Endothelial cell of umbilical vein (primary cell): ENCODE measurements at regions not wholly inside any gene's neighbourhood (a gene's known extent, or its start where the extent isn't known, plus 50 kb on each side); places are given as distances from the start of the nearest gene placed in this dataset.

Source experiments
- BruUV-seq: library from RNA; stranded (reverse); fragments of 400-500 nt; replicated peaks from 2 replicates; lab custom pipeline; 2021; lab: Mats Ljungman, UMichigan
- CTCF ChIA-PET: fragments of 300-600, 350-600 bp; sonication (Branson Sonifier 250); formaldehyde crosslinking; loops from one replicate; lab custom pipeline; 2021; ENCODE audit warnings: antibody characterized with exemption, inconsistent platforms; lab: Charles Lee
- POLR2A ChIA-PET: fragments of 300-600, 350-600 bp; sonication (Branson Sonifier 250); formaldehyde crosslinking; loops from one replicate; lab custom pipeline; 2021; ENCODE audit warnings: antibody characterized with exemption, inconsistent platforms; lab: Charles Lee
- DNase-seq: peaks from one replicate; pipeline ENCODE4 v3.0.0-alpha.2; 2011; ENCODE audit warnings: low read depth, low spot score
- FAIRE-seq: peaks from 2 replicates; lab custom pipeline; 2011; peaks lifted over from hg19 to GRCh38; lab: Jason Lieb, UNC
- H2AFZ ChIP-seq: 2 replicates; pipeline ENCODE4 v1.6.0; 2012; ENCODE audit warnings: low read depth, low read length, control low read depth, inconsistent platforms
- H3K27ac ChIP-seq: 2 replicates; pipeline ENCODE4 v1.5.1; 2011; ENCODE audit warnings: low read depth, mild to moderate bottlenecking, control low read depth, low read length, moderate library complexity; ENCODE audit not compliant: insufficient read depth
- H3K27me3 ChIP-seq, 2 experiments: 2 replicates each; pipeline versions ENCODE4 v1.6.0 to v1.6.1; 2011; ENCODE audit warnings: low read length in 2 of 2, mixed read lengths in 1 of 2; ENCODE audit not compliant: control insufficient read depth in 2 of 2, insufficient read depth in 2 of 2
- H3K36me3 ChIP-seq, 2 experiments: 2 replicates in 1 of 2; 3 replicates in 1 of 2; pipeline ENCODE4 v1.5.1; 2011; ENCODE audit warnings: low read length in 2 of 2, mild to moderate bottlenecking in 1 of 2, moderate library complexity in 1 of 2; ENCODE audit not compliant: control insufficient read depth in 2 of 2, insufficient read depth in 2 of 2; ENCODE audit errors: extremely low read depth in 1 of 2
- H3K4me1 ChIP-seq: 3 replicates; pipeline ENCODE4 v1.5.1; 2011; ENCODE audit warnings: mild to moderate bottlenecking, low read length; ENCODE audit not compliant: control insufficient read depth, insufficient read depth; ENCODE audit errors: extremely low read depth
- H3K4me2 ChIP-seq: 2 replicates; pipeline ENCODE4 v1.6.1; 2011; ENCODE audit warnings: low read length, control low read depth, mixed read lengths; ENCODE audit not compliant: insufficient read depth
- H3K4me3 ChIP-seq, 3 experiments: fragments of 200-600 bp in 1 of 3; sonication (generic), shearing (Covaris generic) in 1 of 3; replicated peaks in 1 of 3; 2 replicates each; pipeline ENCODE4 v1.5.1; 2011 to 2016; ENCODE audit warnings: control low read depth in 3 of 3, low read length in 3 of 3, mild to moderate bottlenecking in 2 of 3, inconsistent platforms in 1 of 3, low read depth in 1 of 3, moderate library complexity in 1 of 3; ENCODE audit not compliant: insufficient read depth in 1 of 3
- H3K79me2 ChIP-seq: 2 replicates; pipeline ENCODE4 v1.6.0; 2012; ENCODE audit warnings: low read length, inconsistent platforms; ENCODE audit not compliant: control insufficient read depth, insufficient read depth
- H3K9ac ChIP-seq: replicated peaks from 2 replicates; pipeline ENCODE3; 2011; ENCODE audit warnings: low read length, control low read depth; ENCODE audit not compliant: insufficient read depth; ENCODE audit errors: extremely low read depth
- H3K9me1 ChIP-seq: replicated peaks from 3 replicates; pipeline ENCODE4 v1.6.0; 2011; ENCODE audit warnings: mild to moderate bottlenecking, low read length; ENCODE audit not compliant: control insufficient read depth, insufficient read depth; ENCODE audit errors: extremely low read depth
- H3K9me3 ChIP-seq: replicated peaks from 2 replicates; pipeline ENCODE4 v1.5.1; 2012; ENCODE audit warnings: low read length, inconsistent platforms; ENCODE audit not compliant: control insufficient read depth, insufficient read depth
- H4K20me1 ChIP-seq: replicated peaks from 2 replicates; pipeline ENCODE3; 2011; ENCODE audit warnings: mild to moderate bottlenecking, low read length; ENCODE audit not compliant: control insufficient read depth, insufficient read depth; ENCODE audit errors: extremely low read depth
- EZH2 ChIP-seq: IDR thresholded peaks from 2 replicates; pipeline ENCODE4 v1.6.1; 2012; ENCODE audit warnings: borderline replicate concordance, low read depth, mild to moderate bottlenecking, moderate library complexity, low read length, inconsistent platforms; ENCODE audit not compliant: severe bottlenecking
- FOS ChIP-seq: IDR thresholded peaks from 2 replicates; pipeline ENCODE4 v1.6.1; 2011; ENCODE audit warnings: mild to moderate bottlenecking, low read length, moderate library complexity, borderline replicate concordance; ENCODE audit not compliant: insufficient read depth
- GATA2 ChIP-seq: IDR thresholded peaks from 2 replicates; pipeline ENCODE4 v1.7.0; 2011; ENCODE audit warnings: low read depth, mild to moderate bottlenecking, moderate library complexity, mixed read lengths, low read length; ENCODE audit not compliant: insufficient read length, insufficient read depth
- JUN ChIP-seq: IDR thresholded peaks from 2 replicates; pipeline ENCODE4 v1.6.1; 2011; ENCODE audit warnings: borderline replicate concordance, low read depth; ENCODE audit not compliant: insufficient read length, insufficient read depth
- MYC ChIP-seq: IDR thresholded peaks from one replicate; pipeline ENCODE4 v1.6.1; 2011; ENCODE audit warnings: mild to moderate bottlenecking, low read depth, low read length
- POLR2A ChIP-seq: IDR thresholded peaks from 2 replicates; pipeline ENCODE4 v1.6.1; 2012; ENCODE audit warnings: low read depth, mild to moderate bottlenecking, control low read depth, low read length
- POLR2AphosphoS5 ChIP-seq: IDR thresholded peaks from 2 replicates; pipeline ENCODE4 v1.6.1; 2012; ENCODE audit warnings: low read depth, mild to moderate bottlenecking, control low read depth, low read length, moderate library complexity; ENCODE audit not compliant: insufficient read depth
- dilution Hi-C: fragments of 300-500 bp; cut with MboI; formaldehyde crosslinking; loops from one replicate; pipeline ENCODE4 v1.15.0; 2019; ENCODE audit warnings: low sequenced_read_pairs; ENCODE audit not compliant: extremely low pct_ligation_motif_present
- intact Hi-C: fragments of 100-400 bp; cut with micrococcal nuclease; formaldehyde crosslinking; loops from one replicate; pipeline ENCODE4 v1.10.0; 2022
- TF ChIP-seq, protein P1 (sequence below): IDR thresholded peaks from 2 replicates; pipeline ENCODE4 v1.6.1; 2011; ENCODE audit not compliant: insufficient read depth, insufficient read length
- TF ChIP-seq, protein P2 (sequence below), 2 donors: IDR thresholded peaks; 1 replicate in 1 of 2; 2 replicates in 1 of 2; pipeline ENCODE4 v1.5.1; 2011; ENCODE audit warnings: low read length in 2 of 2, mild to moderate bottlenecking in 2 of 2, moderate library complexity in 2 of 2, control low read depth in 1 of 2, inconsistent platforms in 1 of 2, low read depth in 1 of 2; ENCODE audit not compliant: insufficient read depth in 1 of 2; ENCODE audit errors: extremely low read depth in 1 of 2

DNA sequence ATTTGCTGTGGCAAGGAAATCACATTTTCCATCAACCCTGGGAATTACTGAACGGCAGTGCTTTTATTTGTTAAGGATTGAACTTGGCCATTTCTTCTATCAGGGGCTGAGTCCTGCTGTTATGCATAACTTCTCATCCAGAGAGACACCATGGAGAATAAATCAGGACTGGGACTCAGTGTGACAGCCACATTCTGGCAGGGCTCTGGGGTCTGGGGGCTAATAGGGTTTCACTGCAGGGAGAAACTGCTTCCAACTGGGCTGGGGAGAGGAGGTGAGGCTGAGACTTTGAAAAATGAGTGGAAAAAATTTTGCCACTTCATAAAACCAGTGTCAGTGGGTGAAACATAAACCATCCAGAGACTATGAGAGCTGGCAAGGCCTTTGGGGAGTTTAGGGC lies 95.7 kb upstream of the ALDH1B1 start:
- Histone ChIP-seq H2AFZ (no peak overlapping the region), H3K9me1 (no peaks in the 10 kb centered on the region), H3K9me3 (no peaks in the 10 kb centered on the region), H3K4me2 (no peak overlapping the region), H3K27me3 (peaks cover 5 to 45% of the 10 kb centered on the region in 2 experiments), H4K20me1 (no peaks in the 10 kb centered on the region), H3K27ac (no peak overlapping the region), H3K4me3 (no peak overlapping the region), H3K79me2 (no peaks in the 10 kb centered on the region), H3K4me1 (no peaks in the 10 kb centered on the region), H3K36me3 (no peaks in the 10 kb centered on the region), H3K9ac (no peak overlapping the region)
- TF ChIP-seq, protein P1, sequence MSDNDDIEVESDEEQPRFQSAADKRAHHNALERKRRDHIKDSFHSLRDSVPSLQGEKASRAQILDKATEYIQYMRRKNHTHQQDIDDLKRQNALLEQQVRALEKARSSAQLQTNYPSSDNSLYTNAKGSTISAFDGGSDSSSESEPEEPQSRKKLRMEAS = no peak
- TF ChIP-seq, protein P2, sequence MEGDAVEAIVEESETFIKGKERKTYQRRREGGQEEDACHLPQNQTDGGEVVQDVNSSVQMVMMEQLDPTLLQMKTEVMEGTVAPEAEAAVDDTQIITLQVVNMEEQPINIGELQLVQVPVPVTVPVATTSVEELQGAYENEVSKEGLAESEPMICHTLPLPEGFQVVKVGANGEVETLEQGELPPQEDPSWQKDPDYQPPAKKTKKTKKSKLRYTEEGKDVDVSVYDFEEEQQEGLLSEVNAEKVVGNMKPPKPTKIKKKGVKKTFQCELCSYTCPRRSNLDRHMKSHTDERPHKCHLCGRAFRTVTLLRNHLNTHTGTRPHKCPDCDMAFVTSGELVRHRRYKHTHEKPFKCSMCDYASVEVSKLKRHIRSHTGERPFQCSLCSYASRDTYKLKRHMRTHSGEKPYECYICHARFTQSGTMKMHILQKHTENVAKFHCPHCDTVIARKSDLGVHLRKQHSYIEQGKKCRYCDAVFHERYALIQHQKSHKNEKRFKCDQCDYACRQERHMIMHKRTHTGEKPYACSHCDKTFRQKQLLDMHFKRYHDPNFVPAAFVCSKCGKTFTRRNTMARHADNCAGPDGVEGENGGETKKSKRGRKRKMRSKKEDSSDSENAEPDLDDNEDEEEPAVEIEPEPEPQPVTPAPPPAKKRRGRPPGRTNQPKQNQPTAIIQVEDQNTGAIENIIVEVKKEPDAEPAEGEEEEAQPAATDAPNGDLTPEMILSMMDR (IDR thresholded peaks at IDR 0.05; ENCODE audit: extremely low read depth in 1 of 2, insufficient read depth in 1 of 2, low read depth in 1 of 2, low read length in 2 of 2) = no peak
- TF ChIP-seq GATA2 (no peak), JUN (no peak), FOS (no peak), POLR2A (no peak), EZH2 (no peak), MYC (no peak), POLR2AphosphoS5 (no peak)
- POLR2A ChIA-PET = no interaction called here
- intact Hi-C loops (no loop called here), dilution Hi-C loops (no loop called here)
- FAIRE-seq = no peak
- BruUV-seq = no TSS peak
- CTCF ChIA-PET = no interaction called here
- no peak for DNase-seq
